H1 (cell line): ENCODE measurements at regions not wholly inside any gene's neighbourhood (a gene's known extent, or its start where the extent isn't known, plus 50 kb on each side); places are given as distances from the start of the nearest gene placed in this dataset.

Source experiments
- ASH2L ChIP-seq: fragments of 200-600, 300-600 bp; sonication (generic); IDR thresholded peaks from one replicate; pipeline ENCODE4 v1.7.1; 2017; ENCODE audit warnings: low read length
- ATF2 ChIP-seq: IDR thresholded peaks from 2 replicates; pipeline ENCODE4 v1.6.1; 2012; ENCODE audit warnings: low read length, inconsistent platforms
- BACH1 ChIP-seq: IDR thresholded peaks from 2 replicates; pipeline ENCODE4 v1.6.1; 2012; ENCODE audit warnings: low read length, improper control_type of control experiment
- CBX5 ChIP-seq: fragments of 300-800, 300-1000 bp; sonication (generic); IDR thresholded peaks from 2 replicates; pipeline ENCODE4 v1.7.1; 2016; ENCODE audit warnings: antibody characterized with exemption, low read length, low read depth
- CTCF ChIP-seq, 3 experiments: IDR thresholded peaks; 1 replicate in 2 of 3; 2 replicates in 1 of 3; pipeline versions ENCODE4 v1.5.1 to v1.6.1; 2011; ENCODE audit warnings: low read length in 3 of 3, mild to moderate bottlenecking in 3 of 3, inconsistent platforms in 2 of 3, low read depth in 1 of 3, moderate library complexity in 1 of 3; ENCODE audit not compliant: insufficient read depth in 1 of 3; ENCODE audit errors: control extremely low read depth in 1 of 3
- EZH2 ChIP-seq: fragments of 200-600 bp; sonication (generic); IDR thresholded peaks from 2 replicates; pipeline ENCODE4 v1.7.1; 2012; ENCODE audit warnings: low read depth, mild to moderate bottlenecking, moderate library complexity, low read length, inconsistent platforms; ENCODE audit not compliant: severe bottlenecking
- FOSL1 ChIP-seq: IDR thresholded peaks from 2 replicates; pipeline ENCODE4 v1.6.1; 2011; ENCODE audit warnings: mild to moderate bottlenecking, low read depth, low read length, moderate library complexity; ENCODE audit not compliant: insufficient read depth
- GABPA ChIP-seq: IDR thresholded peaks from 2 replicates; pipeline ENCODE4 v1.6.1; 2011; ENCODE audit warnings: mild to moderate bottlenecking, low read length, moderate library complexity, borderline replicate concordance; ENCODE audit not compliant: insufficient read depth
- GTF2F1 ChIP-seq: IDR thresholded peaks from 2 replicates; pipeline ENCODE4 v1.6.1; 2012; ENCODE audit warnings: low read depth, low read length, improper control_type of control experiment, borderline replicate concordance
- KDM1A ChIP-seq: fragments of 200-600, 300-600 bp; sonication (generic); IDR thresholded peaks from 2 replicates; pipeline ENCODE4 v1.7.1; 2016; ENCODE audit warnings: mild to moderate bottlenecking, low read length, borderline replicate concordance
- RXRA ChIP-seq: IDR thresholded peaks from 2 replicates; pipeline ENCODE4 v1.6.1; 2011; ENCODE audit warnings: low read depth, mild to moderate bottlenecking, low read length, moderate library complexity; ENCODE audit not compliant: insufficient read depth
- SIN3A ChIP-seq, 2 experiments: IDR thresholded peaks in 1 of 2; conservative IDR thresholded peaks in 1 of 2; 2 replicates each; pipeline ENCODE4 v1.6.1; 2011 to 2012; ENCODE audit warnings: low read length in 2 of 2, improper control_type of control experiment in 1 of 2, low read depth in 1 of 2, mild to moderate bottlenecking in 1 of 2
- SP2 ChIP-seq: IDR thresholded peaks from 2 replicates; pipeline ENCODE4 v1.6.1; 2012; ENCODE audit warnings: mild to moderate bottlenecking, low read length, inconsistent platforms
- SUZ12 ChIP-seq: fragments of 200-600 bp; sonication (generic); IDR thresholded peaks from 2 replicates; pipeline ENCODE4 v1.6.1; 2012; ENCODE audit warnings: mild to moderate bottlenecking, inconsistent platforms, low read length, moderate library complexity, mixed read lengths

DNA sequence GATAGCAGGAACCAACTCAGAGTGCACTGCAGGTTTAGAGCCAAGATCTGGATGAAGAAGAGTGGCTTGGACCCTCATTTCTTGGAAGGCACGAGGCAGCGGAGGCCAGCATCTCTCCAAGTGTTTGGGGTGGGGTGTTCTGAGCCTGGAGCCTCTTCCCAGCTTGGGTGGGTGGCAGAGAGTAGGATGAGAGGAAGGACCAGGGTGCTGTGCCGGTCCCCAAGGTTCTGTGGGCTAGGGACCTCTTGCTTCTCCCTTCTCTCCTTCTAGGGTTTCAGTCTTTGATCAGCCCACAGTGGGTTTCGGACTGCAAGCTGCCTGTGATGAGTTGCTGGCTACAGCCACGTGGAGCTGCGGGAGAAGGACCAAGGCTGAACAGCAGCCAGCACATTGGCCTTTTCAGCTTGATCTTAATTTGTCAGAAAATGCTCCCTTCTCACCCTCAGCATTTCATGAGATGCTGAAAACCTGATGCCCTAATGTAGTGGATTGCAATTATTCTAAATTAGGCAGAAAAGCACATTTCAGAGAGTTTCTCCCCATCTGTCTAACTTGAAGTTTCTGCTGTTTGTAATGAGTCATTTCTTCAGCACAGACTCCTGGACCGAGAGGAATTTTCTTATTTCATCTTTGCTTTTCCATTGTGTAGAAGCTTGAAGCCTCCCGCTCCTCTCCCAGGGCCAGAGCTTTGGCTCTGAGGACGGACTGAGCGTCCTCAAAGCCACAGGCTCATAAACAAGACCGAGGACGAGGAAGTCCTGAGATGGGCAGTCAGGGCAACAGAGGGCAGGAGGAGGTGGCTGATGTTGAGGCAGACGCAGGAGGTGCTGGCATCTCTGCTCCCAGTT, 99.1 kb upstream of the HDAC4 start:
- TF ChIP-seq GTF2F1 (no peak), CTCF (IDR thresholded peaks at IDR 0.05; ENCODE audit: control extremely low read depth in 1 of 3, insufficient read depth in 1 of 3, low read depth in 1 of 3, low read length in 3 of 3) (no peak), CBX5 (no peak), GABPA (no peak), BACH1 (no peak), SIN3A (conservative IDR thresholded peaks at IDR 0.05 in 1 of 2, IDR thresholded peaks at IDR 0.05 in 1 of 2; ENCODE audit: low read depth in 1 of 2, low read length in 2 of 2) (no peak), ATF2 (no peak), SP2 (no peak), RXRA (no peak), FOSL1 (no peak), EZH2 (no peak), ASH2L (no peak), KDM1A (no peak), SUZ12 (no peak)
